Ishikawa (cell line): ENCODE measurements at regions not wholly inside any gene's neighbourhood (a gene's known extent, or its start where the extent isn't known, plus 50 kb on each side); places are given as distances from the start of the nearest gene placed in this dataset.

Source experiments
- CEBPB ChIP-seq: IDR thresholded peaks from 2 replicates; pipeline ENCODE4 v1.6.1; 2012
- CREB1 ChIP-seq: IDR thresholded peaks from 2 replicates; pipeline ENCODE4 v1.6.1; 2012; ENCODE audit warnings: low read depth
- EGR1 ChIP-seq: IDR thresholded peaks from 2 replicates; pipeline ENCODE4 v1.6.1; 2012
- EP300 ChIP-seq: IDR thresholded peaks from 2 replicates; pipeline ENCODE4 v1.6.1; 2012; ENCODE audit warnings: borderline replicate concordance
- FOXM1 ChIP-seq: IDR thresholded peaks from 2 replicates; pipeline ENCODE4 v1.6.1; 2012; ENCODE audit warnings: low read depth, borderline replicate concordance
- NFIC ChIP-seq: IDR thresholded peaks from 2 replicates; pipeline ENCODE4 v1.6.1; 2012
- RAD21 ChIP-seq: IDR thresholded peaks from 2 replicates; pipeline ENCODE4 v1.6.1; 2012; ENCODE audit warnings: low read depth
- TAF1 ChIP-seq: IDR thresholded peaks from 2 replicates; pipeline ENCODE4 v1.6.1; 2012; ENCODE audit warnings: low read depth, mild to moderate bottlenecking
- TCF12 ChIP-seq: IDR thresholded peaks from 2 replicates; pipeline ENCODE4 v1.6.1; 2012; ENCODE audit warnings: low read depth
- TEAD4 ChIP-seq: IDR thresholded peaks from 2 replicates; pipeline ENCODE4 v1.6.1; 2012
- YY1 ChIP-seq: IDR thresholded peaks from 2 replicates; pipeline ENCODE4 v1.6.1; 2012; ENCODE audit warnings: low read depth
- ZBTB7A ChIP-seq: IDR thresholded peaks from 2 replicates; pipeline ENCODE4 v1.6.1; 2012; ENCODE audit warnings: low read depth
- TF ChIP-seq, protein P1 (sequence below): IDR thresholded peaks from 2 replicates; pipeline ENCODE4 v1.6.1; 2012
- TF ChIP-seq, protein P2 (sequence below): IDR thresholded peaks from 2 replicates; pipeline ENCODE4 v1.6.1; 2012; ENCODE audit warnings: low read depth, mild to moderate bottlenecking
- TF ChIP-seq, protein P3 (sequence below): IDR thresholded peaks from 2 replicates; pipeline ENCODE4 v1.6.1; 2012

DNA sequence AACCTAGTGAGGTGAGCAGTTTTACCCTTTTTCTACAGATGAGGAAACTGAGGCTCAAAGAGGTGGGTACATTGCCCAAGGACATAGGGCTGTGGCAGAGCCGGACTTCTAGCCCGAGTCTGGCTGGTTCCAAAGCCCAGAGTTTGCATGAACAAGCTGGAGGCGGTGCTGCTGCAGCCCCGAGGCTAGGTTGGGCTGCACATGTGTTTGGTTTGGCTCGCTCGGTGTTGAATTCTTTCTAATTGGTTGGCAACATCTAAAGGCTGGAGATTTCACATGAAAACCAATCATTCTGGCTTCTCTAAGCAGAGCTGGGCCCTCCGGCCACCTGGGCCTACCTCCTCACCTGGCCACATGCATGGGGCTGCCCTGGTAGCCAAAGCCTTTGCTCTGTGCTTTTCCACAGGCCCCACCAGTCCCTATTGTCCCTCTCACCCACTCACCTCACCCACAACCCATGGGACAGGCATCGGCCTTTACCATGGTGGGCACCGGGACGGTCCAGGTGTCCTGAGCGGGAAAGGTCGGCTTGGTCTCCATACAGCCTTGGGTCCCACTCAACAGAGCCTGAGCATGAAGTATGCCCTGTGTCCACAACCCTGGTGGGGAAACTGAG lies 262.3 kb downstream of the NSG2 start:
- no peak for TF ChIP-seq ZBTB7A
- TF ChIP-seq YY1, result no peak
- TF ChIP-seq FOXM1, result no peak
- TF ChIP-seq, protein P1, sequence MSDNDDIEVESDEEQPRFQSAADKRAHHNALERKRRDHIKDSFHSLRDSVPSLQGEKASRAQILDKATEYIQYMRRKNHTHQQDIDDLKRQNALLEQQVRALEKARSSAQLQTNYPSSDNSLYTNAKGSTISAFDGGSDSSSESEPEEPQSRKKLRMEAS, result no peak

DNA sequence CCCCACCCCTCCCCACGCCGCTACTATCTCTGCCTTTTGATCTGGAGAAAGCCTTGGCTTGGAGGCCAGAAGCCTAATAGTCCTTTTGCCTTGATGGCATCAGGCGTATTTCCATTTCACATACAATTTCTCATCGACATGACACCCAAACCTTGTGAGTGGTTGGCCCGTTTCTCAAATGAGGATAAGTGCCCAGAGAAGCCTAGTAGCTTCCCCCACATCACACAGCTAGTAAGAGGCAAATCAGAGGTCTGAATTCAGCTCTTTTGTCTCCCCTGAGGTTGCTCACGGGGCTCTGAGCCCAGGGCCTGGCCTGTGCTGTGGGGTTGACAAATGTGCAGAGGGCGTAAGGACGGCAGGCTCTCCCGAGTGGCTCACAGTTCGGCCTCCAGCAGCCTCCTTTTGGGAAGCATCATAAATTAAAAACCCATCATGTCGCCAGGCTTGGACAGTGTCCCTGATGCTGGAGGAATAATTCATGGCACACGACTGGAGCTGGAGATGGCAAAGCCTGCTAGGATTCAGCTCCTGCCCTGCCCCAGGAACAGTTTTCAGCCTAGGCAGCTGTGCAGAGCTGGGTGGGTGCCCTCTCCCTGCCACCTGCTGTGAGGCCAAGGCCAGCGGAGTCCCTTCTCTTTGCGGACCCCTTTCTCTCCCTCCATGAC lies 263.8 kb downstream of the NSG2 start:
- TF ChIP-seq RAD21 (no peak), EGR1 (no peak), CREB1 (no peak), NFIC (no peak), FOXM1 (no peak), YY1 (no peak)
- TF ChIP-seq, protein P2, sequence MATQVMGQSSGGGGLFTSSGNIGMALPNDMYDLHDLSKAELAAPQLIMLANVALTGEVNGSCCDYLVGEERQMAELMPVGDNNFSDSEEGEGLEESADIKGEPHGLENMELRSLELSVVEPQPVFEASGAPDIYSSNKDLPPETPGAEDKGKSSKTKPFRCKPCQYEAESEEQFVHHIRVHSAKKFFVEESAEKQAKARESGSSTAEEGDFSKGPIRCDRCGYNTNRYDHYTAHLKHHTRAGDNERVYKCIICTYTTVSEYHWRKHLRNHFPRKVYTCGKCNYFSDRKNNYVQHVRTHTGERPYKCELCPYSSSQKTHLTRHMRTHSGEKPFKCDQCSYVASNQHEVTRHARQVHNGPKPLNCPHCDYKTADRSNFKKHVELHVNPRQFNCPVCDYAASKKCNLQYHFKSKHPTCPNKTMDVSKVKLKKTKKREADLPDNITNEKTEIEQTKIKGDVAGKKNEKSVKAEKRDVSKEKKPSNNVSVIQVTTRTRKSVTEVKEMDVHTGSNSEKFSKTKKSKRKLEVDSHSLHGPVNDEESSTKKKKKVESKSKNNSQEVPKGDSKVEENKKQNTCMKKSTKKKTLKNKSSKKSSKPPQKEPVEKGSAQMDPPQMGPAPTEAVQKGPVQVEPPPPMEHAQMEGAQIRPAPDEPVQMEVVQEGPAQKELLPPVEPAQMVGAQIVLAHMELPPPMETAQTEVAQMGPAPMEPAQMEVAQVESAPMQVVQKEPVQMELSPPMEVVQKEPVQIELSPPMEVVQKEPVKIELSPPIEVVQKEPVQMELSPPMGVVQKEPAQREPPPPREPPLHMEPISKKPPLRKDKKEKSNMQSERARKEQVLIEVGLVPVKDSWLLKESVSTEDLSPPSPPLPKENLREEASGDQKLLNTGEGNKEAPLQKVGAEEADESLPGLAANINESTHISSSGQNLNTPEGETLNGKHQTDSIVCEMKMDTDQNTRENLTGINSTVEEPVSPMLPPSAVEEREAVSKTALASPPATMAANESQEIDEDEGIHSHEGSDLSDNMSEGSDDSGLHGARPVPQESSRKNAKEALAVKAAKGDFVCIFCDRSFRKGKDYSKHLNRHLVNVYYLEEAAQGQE, result no peak
- TF ChIP-seq, protein P3, sequence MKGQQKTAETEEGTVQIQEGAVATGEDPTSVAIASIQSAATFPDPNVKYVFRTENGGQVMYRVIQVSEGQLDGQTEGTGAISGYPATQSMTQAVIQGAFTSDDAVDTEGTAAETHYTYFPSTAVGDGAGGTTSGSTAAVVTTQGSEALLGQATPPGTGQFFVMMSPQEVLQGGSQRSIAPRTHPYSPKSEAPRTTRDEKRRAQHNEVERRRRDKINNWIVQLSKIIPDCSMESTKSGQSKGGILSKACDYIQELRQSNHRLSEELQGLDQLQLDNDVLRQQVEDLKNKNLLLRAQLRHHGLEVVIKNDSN, result no peak
- TF ChIP-seq, protein P1, result no peak

DNA sequence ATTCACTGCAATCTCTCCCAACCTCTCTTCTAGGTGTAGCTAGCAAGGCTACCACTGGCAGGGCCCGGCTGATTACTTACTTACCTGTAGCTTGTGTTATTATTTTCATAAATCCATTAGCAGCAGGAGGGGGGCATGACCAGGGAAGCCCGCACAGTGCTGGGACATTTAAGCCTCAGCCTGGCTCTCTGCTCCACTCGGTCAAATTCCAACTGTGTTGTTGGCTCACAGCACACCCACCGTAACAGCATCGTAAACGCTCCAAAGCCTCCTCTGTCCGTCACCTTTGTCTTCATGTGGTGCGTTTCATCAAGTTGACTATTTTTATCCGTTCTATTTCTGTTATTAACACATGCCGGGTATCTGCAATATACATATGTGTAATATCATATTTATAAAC lies 264.7 kb downstream of the NSG2 start:
- TF ChIP-seq CREB1, result no peak
- no peak for TF ChIP-seq EGR1
- TF ChIP-seq ZBTB7A, result no peak
- TF ChIP-seq TAF1, result no peak
- TF ChIP-seq CEBPB, result no peak
- TF ChIP-seq TEAD4, result no peak
- TF ChIP-seq YY1, result no peak
- TF ChIP-seq FOXM1, result no peak
- TF ChIP-seq EP300, result no peak
- TF ChIP-seq NFIC, result no peak
- TF ChIP-seq RAD21, result no peak
- TF ChIP-seq, protein P1, result no peak
- TF ChIP-seq, protein P3, result no peak
- no peak for TF ChIP-seq TCF12
- TF ChIP-seq, protein P2, result no peak

DNA sequence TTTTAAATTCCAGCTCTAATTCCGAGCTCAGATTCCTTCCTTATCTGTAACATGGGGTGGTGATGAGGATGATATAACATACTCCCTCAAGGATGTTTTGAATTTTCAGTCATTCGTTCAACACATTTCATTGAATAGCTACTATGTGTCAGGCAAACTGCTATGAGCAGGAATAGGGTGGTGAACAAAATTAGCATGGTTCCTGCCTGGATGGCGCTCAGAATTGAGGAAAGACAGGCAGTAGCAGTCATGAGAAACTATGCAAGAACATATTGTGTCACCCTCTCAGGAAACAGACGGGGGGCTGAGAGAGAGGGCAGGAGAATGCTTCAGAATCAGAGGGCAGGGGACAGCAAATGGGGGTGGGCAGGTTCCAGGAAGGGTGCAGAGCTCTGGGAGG lies 265.2 kb downstream of the NSG2 start:
- TF ChIP-seq RAD21 (no peak), NFIC (no peak), CEBPB (no peak), YY1 (no peak), EP300 (no peak)

DNA sequence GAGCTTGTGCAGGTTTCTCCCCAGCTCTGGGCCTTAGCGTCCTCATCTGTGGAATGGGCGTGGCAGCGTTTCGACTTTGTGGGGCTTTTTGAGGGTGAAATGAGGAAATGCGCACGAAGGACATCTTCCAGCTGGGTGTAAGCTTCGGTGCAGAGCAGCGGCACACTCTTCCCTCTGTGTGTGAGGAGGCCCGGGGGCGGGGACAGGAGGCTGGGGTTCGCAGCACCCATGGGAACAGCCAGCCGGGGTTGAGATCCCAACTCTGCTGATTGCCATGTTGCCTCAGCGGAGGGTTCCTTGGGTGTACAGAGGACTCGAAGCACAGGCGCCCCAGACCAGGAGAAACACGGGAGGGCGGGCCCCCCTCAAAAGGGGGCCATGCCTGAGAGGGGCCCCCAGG lies 265.6 kb downstream of the NSG2 start:
- TF ChIP-seq NFIC (no peak), CEBPB (no peak), FOXM1 (no peak), TCF12 (no peak), CREB1 (no peak), EP300 (no peak), TAF1 (no peak), ZBTB7A (no peak), TEAD4 (no peak), RAD21 (no peak), EGR1 (no peak)
- TF ChIP-seq, protein P1, result no peak
- TF ChIP-seq, protein P2, result no peak
- TF ChIP-seq, protein P3, result no peak
